ENCODE measurements at regions not wholly inside any gene's neighbourhood (a gene's known extent, or its start where the extent isn't known, plus 50 kb on each side); places are given as distances from the start of the nearest gene placed in this dataset.

DNA sequence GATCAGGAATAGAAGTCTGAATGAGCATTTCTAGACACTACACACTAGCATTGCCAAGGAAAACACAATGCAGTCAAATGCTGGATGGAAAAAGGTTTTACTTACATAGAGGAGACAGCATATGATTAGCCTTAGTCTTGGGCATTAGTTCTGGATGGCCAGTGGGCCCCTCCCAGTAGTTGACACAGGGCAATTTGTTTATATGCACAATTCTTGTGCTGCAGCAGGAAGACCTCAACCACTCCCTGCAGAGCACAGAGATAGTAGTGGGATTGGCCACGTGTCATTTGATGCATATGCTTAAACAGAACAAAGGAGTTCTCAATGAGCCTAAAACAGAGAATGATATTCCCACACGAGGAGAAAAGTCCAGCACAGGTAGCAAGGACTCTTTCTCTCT lies 1496.2 kb upstream of the CDH6 start:
- DNase-seq (ENCODE audit: low read depth in 1 of 2, low spot score in 1 of 2): no peak
- H3K27me3 ChIP-seq (ENCODE audit: insufficient read depth, poor library complexity, severe bottlenecking): no peaks in the 10 kb centered on the region
- no peak overlapping the region for H3K4me3 ChIP-seq (replicated peaks; ENCODE audit: insufficient read depth, low read length)
- TF ChIP-seq POLR2AphosphoS5 (IDR thresholded peaks at IDR 0.05; ENCODE audit: low read depth) (no peak), GABPA (IDR thresholded peaks at IDR 0.05; ENCODE audit: low read depth) (no peak), SPI1 (IDR thresholded peaks at IDR 0.05; ENCODE audit: borderline replicate concordance, low read depth) (no peak)
- TF ChIP-seq, protein P1, sequence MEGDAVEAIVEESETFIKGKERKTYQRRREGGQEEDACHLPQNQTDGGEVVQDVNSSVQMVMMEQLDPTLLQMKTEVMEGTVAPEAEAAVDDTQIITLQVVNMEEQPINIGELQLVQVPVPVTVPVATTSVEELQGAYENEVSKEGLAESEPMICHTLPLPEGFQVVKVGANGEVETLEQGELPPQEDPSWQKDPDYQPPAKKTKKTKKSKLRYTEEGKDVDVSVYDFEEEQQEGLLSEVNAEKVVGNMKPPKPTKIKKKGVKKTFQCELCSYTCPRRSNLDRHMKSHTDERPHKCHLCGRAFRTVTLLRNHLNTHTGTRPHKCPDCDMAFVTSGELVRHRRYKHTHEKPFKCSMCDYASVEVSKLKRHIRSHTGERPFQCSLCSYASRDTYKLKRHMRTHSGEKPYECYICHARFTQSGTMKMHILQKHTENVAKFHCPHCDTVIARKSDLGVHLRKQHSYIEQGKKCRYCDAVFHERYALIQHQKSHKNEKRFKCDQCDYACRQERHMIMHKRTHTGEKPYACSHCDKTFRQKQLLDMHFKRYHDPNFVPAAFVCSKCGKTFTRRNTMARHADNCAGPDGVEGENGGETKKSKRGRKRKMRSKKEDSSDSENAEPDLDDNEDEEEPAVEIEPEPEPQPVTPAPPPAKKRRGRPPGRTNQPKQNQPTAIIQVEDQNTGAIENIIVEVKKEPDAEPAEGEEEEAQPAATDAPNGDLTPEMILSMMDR (IDR thresholded peaks at IDR 0.05; ENCODE audit: insufficient read depth, low read length): no peak
- TF ChIP-seq, protein P2, sequence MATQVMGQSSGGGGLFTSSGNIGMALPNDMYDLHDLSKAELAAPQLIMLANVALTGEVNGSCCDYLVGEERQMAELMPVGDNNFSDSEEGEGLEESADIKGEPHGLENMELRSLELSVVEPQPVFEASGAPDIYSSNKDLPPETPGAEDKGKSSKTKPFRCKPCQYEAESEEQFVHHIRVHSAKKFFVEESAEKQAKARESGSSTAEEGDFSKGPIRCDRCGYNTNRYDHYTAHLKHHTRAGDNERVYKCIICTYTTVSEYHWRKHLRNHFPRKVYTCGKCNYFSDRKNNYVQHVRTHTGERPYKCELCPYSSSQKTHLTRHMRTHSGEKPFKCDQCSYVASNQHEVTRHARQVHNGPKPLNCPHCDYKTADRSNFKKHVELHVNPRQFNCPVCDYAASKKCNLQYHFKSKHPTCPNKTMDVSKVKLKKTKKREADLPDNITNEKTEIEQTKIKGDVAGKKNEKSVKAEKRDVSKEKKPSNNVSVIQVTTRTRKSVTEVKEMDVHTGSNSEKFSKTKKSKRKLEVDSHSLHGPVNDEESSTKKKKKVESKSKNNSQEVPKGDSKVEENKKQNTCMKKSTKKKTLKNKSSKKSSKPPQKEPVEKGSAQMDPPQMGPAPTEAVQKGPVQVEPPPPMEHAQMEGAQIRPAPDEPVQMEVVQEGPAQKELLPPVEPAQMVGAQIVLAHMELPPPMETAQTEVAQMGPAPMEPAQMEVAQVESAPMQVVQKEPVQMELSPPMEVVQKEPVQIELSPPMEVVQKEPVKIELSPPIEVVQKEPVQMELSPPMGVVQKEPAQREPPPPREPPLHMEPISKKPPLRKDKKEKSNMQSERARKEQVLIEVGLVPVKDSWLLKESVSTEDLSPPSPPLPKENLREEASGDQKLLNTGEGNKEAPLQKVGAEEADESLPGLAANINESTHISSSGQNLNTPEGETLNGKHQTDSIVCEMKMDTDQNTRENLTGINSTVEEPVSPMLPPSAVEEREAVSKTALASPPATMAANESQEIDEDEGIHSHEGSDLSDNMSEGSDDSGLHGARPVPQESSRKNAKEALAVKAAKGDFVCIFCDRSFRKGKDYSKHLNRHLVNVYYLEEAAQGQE (IDR thresholded peaks at IDR 0.05; ENCODE audit: insufficient replicate concordance, low read depth): no peak
- no peak overlapping the region for H3K27ac ChIP-seq (replicated peaks)

DNA sequence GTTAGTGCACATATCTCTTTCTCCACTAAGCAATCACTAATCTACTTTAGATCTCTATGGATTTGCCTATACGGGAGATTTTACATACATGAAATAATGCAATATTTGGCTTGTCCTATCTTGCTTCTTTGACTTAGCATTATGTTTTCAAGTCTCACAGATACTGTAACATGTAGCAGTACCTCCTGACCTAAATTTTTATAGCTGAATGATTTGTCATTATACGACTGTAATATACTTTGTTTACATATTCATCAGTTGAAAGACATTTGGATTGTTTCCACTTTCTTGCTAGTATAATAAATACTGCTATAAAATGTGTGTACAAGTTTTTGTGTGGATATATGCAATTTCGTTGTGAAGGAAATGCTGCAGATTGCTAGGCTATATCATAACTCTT lies 1520.8 kb upstream of the CDH6 start:
- DNase-seq (ENCODE audit: low read depth in 1 of 2, low spot score in 1 of 2): no peak
- H3K4me3 ChIP-seq (replicated peaks; ENCODE audit: insufficient read depth, low read length): no peak overlapping the region
- TF ChIP-seq GABPA (IDR thresholded peaks at IDR 0.05; ENCODE audit: low read depth) (no peak), SPI1 (IDR thresholded peaks at IDR 0.05; ENCODE audit: borderline replicate concordance, low read depth) (no peak), POLR2AphosphoS5 (IDR thresholded peaks at IDR 0.05; ENCODE audit: low read depth) (no peak)
- TF ChIP-seq, protein P1 (IDR thresholded peaks at IDR 0.05; ENCODE audit: insufficient read depth, low read length): no peak
- TF ChIP-seq, protein P2 (IDR thresholded peaks at IDR 0.05; ENCODE audit: insufficient replicate concordance, low read depth): no peak
- H3K27me3 ChIP-seq (ENCODE audit: insufficient read depth, poor library complexity, severe bottlenecking): no peaks in the 10 kb centered on the region
- H3K27ac ChIP-seq (replicated peaks): no peak overlapping the region

DNA sequence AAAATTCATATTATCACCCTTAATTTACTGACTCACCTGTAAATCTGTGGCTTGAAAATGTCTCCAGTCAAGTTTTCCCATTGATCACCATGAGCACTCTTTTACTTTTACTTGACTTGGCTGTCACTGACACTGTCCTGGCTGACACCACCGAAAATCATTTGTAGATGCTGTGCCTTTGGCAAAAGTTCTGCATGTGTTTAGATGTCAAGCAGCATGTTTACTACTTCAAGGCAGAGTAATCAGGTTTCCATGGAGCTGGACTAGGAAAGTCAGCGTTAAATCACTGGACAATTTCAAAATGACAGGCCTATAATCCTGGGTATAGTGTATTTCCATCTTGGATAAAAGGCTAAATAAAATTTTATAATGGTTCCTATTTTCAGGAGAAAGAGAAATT lies 1530.6 kb upstream of the CDH6 start:
- H3K27me3 ChIP-seq (ENCODE audit: insufficient read depth, poor library complexity, severe bottlenecking): no peaks in the 10 kb centered on the region
- no peak for DNase-seq (ENCODE audit: low read depth in 1 of 2, low spot score in 1 of 2)
- no peak overlapping the region for H3K27ac ChIP-seq (replicated peaks)
- no peak overlapping the region for H3K4me3 ChIP-seq (replicated peaks; ENCODE audit: insufficient read depth, low read length)
- TF ChIP-seq POLR2AphosphoS5 (IDR thresholded peaks at IDR 0.05; ENCODE audit: low read depth): no peak
- no peak for TF ChIP-seq GABPA (IDR thresholded peaks at IDR 0.05; ENCODE audit: low read depth)
- TF ChIP-seq SPI1 (IDR thresholded peaks at IDR 0.05; ENCODE audit: borderline replicate concordance, low read depth): no peak
- TF ChIP-seq, protein P2 (IDR thresholded peaks at IDR 0.05; ENCODE audit: insufficient replicate concordance, low read depth): no peak
- TF ChIP-seq, protein P1 (IDR thresholded peaks at IDR 0.05; ENCODE audit: insufficient read depth, low read length): no peak

Data from HL-60 (cell line).